Stomach (tissue), 4 donors: ENCODE measurements at regions not wholly inside any gene's neighbourhood (a gene's known extent, or its start where the extent isn't known, plus 50 kb on each side); places are given as distances from the start of the nearest gene placed in this dataset.

Source experiments
- EP300 ChIP-seq: sonication (generic); formaldehyde crosslinking; IDR thresholded peaks from one replicate; pipeline ENCODE4 v1.6.1; 2017; ENCODE audit warnings: antibody characterized with exemption
- POLR2A ChIP-seq, 4 donors: fragments of 450-650 bp; IDR thresholded peaks; one replicate each; pipeline ENCODE4 v1.6.1; 2016; ENCODE audit warnings: antibody characterized with exemption in 4 of 4, control low read depth in 2 of 4, mild to moderate bottlenecking in 1 of 4, moderate library complexity in 1 of 4
- POLR2AphosphoS5 ChIP-seq, 3 donors: sonication (generic); formaldehyde crosslinking; IDR thresholded peaks; one replicate each; pipeline ENCODE4 v1.6.1; 2016; ENCODE audit warnings: antibody characterized with exemption in 3 of 3
- TF ChIP-seq, protein P1 (sequence below), 7 experiments: fragments of 450-650 bp in 4 of 7; fragments of 200-600 bp in 3 of 7; sonication (generic) in 3 of 7; IDR thresholded peaks; one replicate each; pipeline ENCODE4 v1.5.1; 2016 to 2019; ENCODE audit warnings: antibody characterized with exemption in 7 of 7, control low read depth in 2 of 7, mild to moderate bottlenecking in 1 of 7

GRCh38 chr10:10293041-10293440, 724.6 kb upstream of the CELF2 start:
- TF ChIP-seq, protein P1, sequence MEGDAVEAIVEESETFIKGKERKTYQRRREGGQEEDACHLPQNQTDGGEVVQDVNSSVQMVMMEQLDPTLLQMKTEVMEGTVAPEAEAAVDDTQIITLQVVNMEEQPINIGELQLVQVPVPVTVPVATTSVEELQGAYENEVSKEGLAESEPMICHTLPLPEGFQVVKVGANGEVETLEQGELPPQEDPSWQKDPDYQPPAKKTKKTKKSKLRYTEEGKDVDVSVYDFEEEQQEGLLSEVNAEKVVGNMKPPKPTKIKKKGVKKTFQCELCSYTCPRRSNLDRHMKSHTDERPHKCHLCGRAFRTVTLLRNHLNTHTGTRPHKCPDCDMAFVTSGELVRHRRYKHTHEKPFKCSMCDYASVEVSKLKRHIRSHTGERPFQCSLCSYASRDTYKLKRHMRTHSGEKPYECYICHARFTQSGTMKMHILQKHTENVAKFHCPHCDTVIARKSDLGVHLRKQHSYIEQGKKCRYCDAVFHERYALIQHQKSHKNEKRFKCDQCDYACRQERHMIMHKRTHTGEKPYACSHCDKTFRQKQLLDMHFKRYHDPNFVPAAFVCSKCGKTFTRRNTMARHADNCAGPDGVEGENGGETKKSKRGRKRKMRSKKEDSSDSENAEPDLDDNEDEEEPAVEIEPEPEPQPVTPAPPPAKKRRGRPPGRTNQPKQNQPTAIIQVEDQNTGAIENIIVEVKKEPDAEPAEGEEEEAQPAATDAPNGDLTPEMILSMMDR (IDR thresholded peaks at IDR 0.05): no peak
- TF ChIP-seq POLR2A (IDR thresholded peaks at IDR 0.05): no peak
- TF ChIP-seq POLR2AphosphoS5 (IDR thresholded peaks at IDR 0.05): no peak
- TF ChIP-seq EP300: no peak
